Parathyroid adenoma (tissue), 2 donors: ENCODE measurements at regions not wholly inside any gene's neighbourhood (a gene's known extent, or its start where the extent isn't known, plus 50 kb on each side); places are given as distances from the start of the nearest gene placed in this dataset.

Experiments used
- H2AFZ ChIP-seq: fragments of 300-600 bp; sonication (generic); one replicate; pipeline ENCODE4 v1.7.0; 2017; ENCODE audit warnings: antibody characterized with exemption, mild to moderate bottlenecking
- H3K27ac ChIP-seq: fragments of 300-600 bp; sonication (generic); one replicate; pipeline ENCODE4 v1.7.0; 2017
- H3K27me3 ChIP-seq: fragments of 300-600 bp; sonication (generic); one replicate; pipeline ENCODE4 v1.7.0; 2017; ENCODE audit warnings: low read length; ENCODE audit not compliant: control insufficient read depth, insufficient read depth
- H3K36me3 ChIP-seq: fragments of 300-600 bp; sonication (generic); one replicate; pipeline ENCODE4 v1.7.0; 2017; ENCODE audit warnings: low read length; ENCODE audit not compliant: control insufficient read depth, insufficient read depth
- H3K4me1 ChIP-seq: fragments of 300-600 bp; sonication (generic); one replicate; pipeline ENCODE4 v1.7.0; 2017; ENCODE audit warnings: control low read depth
- H3K4me2 ChIP-seq: fragments of 300-600 bp; sonication (generic); one replicate; pipeline ENCODE4 v1.7.0; 2017; ENCODE audit warnings: low read length
- H3K4me3 ChIP-seq: fragments of 300-600 bp; sonication (generic); one replicate; pipeline ENCODE4 v1.7.0; 2017; ENCODE audit warnings: low read depth, low read length
- H3K79me2 ChIP-seq: fragments of 300-600 bp; sonication (generic); one replicate; pipeline ENCODE4 v1.7.0; 2017; ENCODE audit warnings: control low read depth
- H3K9ac ChIP-seq: fragments of 300-600 bp; sonication (generic); one replicate; pipeline ENCODE4 v1.7.0; 2017; ENCODE audit warnings: mild to moderate bottlenecking
- H3K9me3 ChIP-seq: fragments of 300-600 bp; sonication (generic); one replicate; pipeline ENCODE4 v1.7.0; 2017; ENCODE audit warnings: low read length; ENCODE audit not compliant: control insufficient read depth
- CTCF ChIP-seq: fragments of 300-600 bp; sonication (generic); IDR thresholded peaks from one replicate; pipeline ENCODE4 v1.7.0; 2017; ENCODE audit warnings: antibody characterized with exemption, mild to moderate bottlenecking
- donor health status: primary hyperparathyroidism.

- Histone ChIP-seq H3K9ac (no peak overlapping the region), H3K79me2 (no peaks in the 10 kb centered on the region), H3K9me3 (no peaks in the 10 kb centered on the region), H3K4me2 (no peak overlapping the region), H3K27me3 (no peaks in the 10 kb centered on the region), H3K4me1 (no peaks in the 10 kb centered on the region), H2AFZ (no peak overlapping the region), H3K27ac (no peak overlapping the region), H3K4me3 (no peak overlapping the region), H3K36me3 (no peaks in the 10 kb centered on the region)
- no peak for TF ChIP-seq CTCF
Measured at GRCh38 chr3:61333192-61333961, 82.1 kb upstream of the FHIT start.

GRCh38 chr3:61334783-61335182, 83.5 kb upstream of the FHIT start:
- Histone ChIP-seq H3K9me3 (no peaks in the 10 kb centered on the region), H3K4me1 (no peaks in the 10 kb centered on the region), H2AFZ (no peak overlapping the region), H3K4me2 (no peak overlapping the region), H3K9ac (no peak overlapping the region), H3K4me3 (no peak overlapping the region), H3K27me3 (no peaks in the 10 kb centered on the region), H3K36me3 (no peaks in the 10 kb centered on the region), H3K79me2 (no peaks in the 10 kb centered on the region), H3K27ac (no peak overlapping the region)
- TF ChIP-seq CTCF: no peak

- Histone ChIP-seq H3K4me3 (no peak overlapping the region), H3K79me2 (no peaks in the 10 kb centered on the region), H3K36me3 (no peaks in the 10 kb centered on the region), H3K9me3 (no peaks in the 10 kb centered on the region), H2AFZ (no peak overlapping the region), H3K27me3 (no peaks in the 10 kb centered on the region), H3K27ac (no peak overlapping the region), H3K4me1 (no peaks in the 10 kb centered on the region), H3K9ac (no peak overlapping the region), H3K4me2 (no peak overlapping the region)
- TF ChIP-seq CTCF: no peak
Measured at GRCh38 chr3:61340931-61341461, 89.7 kb upstream of the FHIT start.

- H3K79me2 ChIP-seq: no peaks in the 10 kb centered on the region
- no peaks in the 10 kb centered on the region for H3K36me3 ChIP-seq
- H3K27ac ChIP-seq: no peak overlapping the region
- H3K27me3 ChIP-seq: no peaks in the 10 kb centered on the region
- H3K9me3 ChIP-seq: no peaks in the 10 kb centered on the region
- no peak overlapping the region for H3K4me2 ChIP-seq
- no peak overlapping the region for H3K9ac ChIP-seq
- no peak overlapping the region for H3K4me3 ChIP-seq
- H2AFZ ChIP-seq: no peak overlapping the region
- TF ChIP-seq CTCF: no peak
- H3K4me1 ChIP-seq: no peaks in the 10 kb centered on the region
Measured at GRCh38 chr3:61343543-61343942, 92.3 kb upstream of the FHIT start.

- H3K4me1 ChIP-seq: no peaks in the 10 kb centered on the region
- no peaks in the 10 kb centered on the region for H3K27me3 ChIP-seq
- no peaks in the 10 kb centered on the region for H3K79me2 ChIP-seq
- H3K27ac ChIP-seq: no peak overlapping the region
- no peak overlapping the region for H2AFZ ChIP-seq
- no peak overlapping the region for H3K9ac ChIP-seq
- H3K36me3 ChIP-seq: no peaks in the 10 kb centered on the region
- H3K4me2 ChIP-seq: no peak overlapping the region
- no peaks in the 10 kb centered on the region for H3K9me3 ChIP-seq
- TF ChIP-seq CTCF: no peak
- H3K4me3 ChIP-seq: no peak overlapping the region
Measured at GRCh38 chr3:61345020-61345419, 93.8 kb upstream of the FHIT start.
